HepG2 (cell line): ENCODE measurements at regions not wholly inside any gene's neighbourhood (a gene's known extent, or its start where the extent isn't known, plus 50 kb on each side); places are given as distances from the start of the nearest gene placed in this dataset.

ENCODE experiments used
- ATAC-seq: fragments of 200-7000 bp; cut with Tn5 transposase; 3 replicates; pipeline ENCODE4 v1.9.1; 2020; ENCODE audit warnings: mild to moderate bottlenecking, moderate library complexity
- BruUV-seq: library from RNA; stranded (reverse); fragments of 400-500 nt; replicated peaks from 2 replicates; lab custom pipeline; 2021; lab: Mats Ljungman, UMichigan
- CTCF ChIA-PET: fragments of 300-600 bp; formaldehyde crosslinking; extraction: SDS; loops from one replicate; lab custom pipeline; 2021; ENCODE audit warnings: low total read pairs, inconsistent platforms, low intra/inter-chr PET ratio; lab: Yijun Ruan, JAX
- POLR2A ChIA-PET: fragments of 350-600 bp; sonication (Branson Sonifier 250); formaldehyde crosslinking; loops from one replicate; lab custom pipeline; 2020; ENCODE audit warnings: antibody characterized with exemption, inconsistent platforms; lab: Yijun Ruan, JAX
- DNase-seq: peaks from one replicate; pipeline ENCODE4 v3.0.0-alpha.2; 2015; ENCODE audit warnings: low spot score
- FAIRE-seq: peaks from 3 replicates; lab custom pipeline; 2011; peaks lifted over from hg19 to GRCh38; lab: Jason Lieb, UNC
- H2AFZ ChIP-seq: one replicate; pipeline ENCODE4 v1.6.1; 2011; ENCODE audit warnings: low read length, inconsistent platforms
- H3K27ac ChIP-seq: fragments of 300-600 bp; 3 replicates; pipeline ENCODE4 v1.8.0; 2011; ENCODE audit warnings: mixed run types, mild to moderate bottlenecking, mixed read lengths, low read length, inconsistent platforms; ENCODE audit not compliant: insufficient read depth; ENCODE audit errors: extremely low read length
- H3K27me3 ChIP-seq, 2 experiments: fragments of 200-600 bp in 1 of 2; 2 replicates in 1 of 2; 3 replicates in 1 of 2; pipeline versions ENCODE4 v1.6.0 to v1.8.0; 2011; ENCODE audit warnings: low read length in 2 of 2, mild to moderate bottlenecking in 2 of 2, moderate library complexity in 2 of 2, inconsistent platforms in 1 of 2; ENCODE audit not compliant: insufficient read depth in 2 of 2, control insufficient read depth in 1 of 2
- H3K36me3 ChIP-seq, 2 experiments: fragments of 200-600 bp in 1 of 2; replicated peaks in 1 of 2; 2 replicates in 1 of 2; 3 replicates in 1 of 2; pipeline versions ENCODE4 v1.5.1 to v1.8.0; 2011; ENCODE audit warnings: low read length in 2 of 2, inconsistent platforms in 1 of 2; ENCODE audit not compliant: insufficient read depth in 2 of 2, control insufficient read depth in 1 of 2
- H3K4me1 ChIP-seq: 2 replicates; pipeline ENCODE4 v1.5.1; 2012; ENCODE audit warnings: low read length, inconsistent platforms; ENCODE audit not compliant: insufficient read depth
- H3K4me2 ChIP-seq: 2 replicates; pipeline ENCODE4 v1.6.0; 2011; ENCODE audit warnings: low read depth, low read length, inconsistent platforms
- H3K4me3 ChIP-seq, 3 experiments: fragments of 200-600 bp in 1 of 3; sonication (generic), shearing (Covaris generic) in 1 of 3; replicated peaks in 1 of 3; 2 replicates each; pipeline ENCODE4 v1.5.1; 2011 to 2016; ENCODE audit warnings: low read length in 3 of 3, inconsistent platforms in 2 of 3, low read depth in 2 of 3, mild to moderate bottlenecking in 2 of 3, control low read depth in 1 of 3, mixed read lengths in 1 of 3; ENCODE audit not compliant: insufficient read depth in 1 of 3
- H3K79me2 ChIP-seq: one replicate; pipeline ENCODE4 v1.6.1; 2011; ENCODE audit warnings: low read length, inconsistent platforms; ENCODE audit not compliant: insufficient read depth
- H3K9ac ChIP-seq: 2 replicates; pipeline ENCODE4 v1.6.0; 2011; ENCODE audit warnings: mild to moderate bottlenecking, low read depth, low read length, inconsistent platforms; ENCODE audit not compliant: insufficient read depth
- H3K9me3 ChIP-seq: 2 replicates; pipeline ENCODE4 v1.5.1; 2012; ENCODE audit warnings: mild to moderate bottlenecking, low read length
- H4K20me1 ChIP-seq: 2 replicates; pipeline ENCODE4 v1.6.0; 2011; ENCODE audit warnings: inconsistent platforms, mild to moderate bottlenecking, low read length, moderate library complexity; ENCODE audit not compliant: insufficient read depth
- ELF1 ChIP-seq: sonication (generic); formaldehyde crosslinking; IDR thresholded peaks from 2 replicates; pipeline ENCODE4 v1.4.0; 2020; ENCODE audit warnings: missing genetic modification reagents
- FOXO1 ChIP-seq: sonication (generic); formaldehyde crosslinking; IDR thresholded peaks from 2 replicates; pipeline ENCODE4 v1.4.0; 2020; ENCODE audit warnings: missing genetic modification reagents
- HMG20B ChIP-seq: conservative IDR thresholded peaks from 2 replicates; pipeline ENCODE4 v1.6.1; 2016; ENCODE audit warnings: missing genetic modification reagents, missing compliant biosample characterization
- HOXA5 ChIP-seq: sonication (generic); formaldehyde crosslinking; IDR thresholded peaks from 2 replicates; pipeline ENCODE4 v1.4.0; 2020; ENCODE audit warnings: missing genetic modification reagents
- IKZF1 ChIP-seq: fragments of 450-650 bp; IDR thresholded peaks from 2 replicates; pipeline ENCODE4 v1.7.1; 2016
- JUNB ChIP-seq: sonication (generic); formaldehyde crosslinking; IDR thresholded peaks from 2 replicates; pipeline ENCODE4 v1.8.0; 2022; ENCODE audit warnings: missing genetic modification reagents, mild to moderate bottlenecking, borderline replicate concordance
- MIXL1 ChIP-seq: IDR thresholded peaks from 2 replicates; pipeline ENCODE4 v1.6.1; 2016
- PHB2 ChIP-seq: fragments of 450-650 bp; IDR thresholded peaks from 2 replicates; pipeline ENCODE4 v1.6.1; 2018; ENCODE audit not compliant: partially characterized antibody
- POLR2AphosphoS5 ChIP-seq: IDR thresholded peaks from 2 replicates; pipeline ENCODE4 v1.6.1; 2012; ENCODE audit warnings: low read depth, low read length
- TOPORS ChIP-seq: sonication (generic); formaldehyde crosslinking; IDR thresholded peaks from 2 replicates; pipeline ENCODE4 v1.8.0; 2023; ENCODE audit warnings: mild to moderate bottlenecking, missing genetic modification reagents
- ZNF234 ChIP-seq: sonication (generic); formaldehyde crosslinking; conservative IDR thresholded peaks from 2 replicates; pipeline ENCODE4 v1.5.1; 2020; ENCODE audit warnings: mild to moderate bottlenecking, missing genetic modification reagents
- ZNF547 ChIP-seq: sonication (generic); formaldehyde crosslinking; IDR thresholded peaks from 2 replicates; pipeline ENCODE4 v1.5.1; 2020; ENCODE audit warnings: mild to moderate bottlenecking, missing genetic modification reagents
- ZNF605 ChIP-seq: sonication (generic); formaldehyde crosslinking; IDR thresholded peaks from 2 replicates; pipeline ENCODE4 v1.8.0; 2022; ENCODE audit warnings: mild to moderate bottlenecking, missing genetic modification reagents
- WGBS: methylation state at CpG from one replicate; pipeline ENCODE4 v1.1.6; 2017; ENCODE audit warnings: low lambda C conversion rate; 5-methylcytosine and 5-hydroxymethylcytosine counted together
- in situ Hi-C: cut with HindIII; loops from 2 replicates; pipeline ENCODE4 v1.10.0; 2017; ENCODE audit warnings: low pct_unique_long_range_greater_than_20kb; ENCODE audit not compliant: extremely low pct_ligation_motif_present
- intact Hi-C: fragments of 100-400 bp; cut with micrococcal nuclease; formaldehyde crosslinking; loops from one replicate; pipeline ENCODE4 v1.10.0; 2022; ENCODE audit not compliant: unreplicated experiment
- TF ChIP-seq, protein P1 (sequence below): sonication (generic); formaldehyde crosslinking; IDR thresholded peaks from 2 replicates; pipeline ENCODE4 v1.4.0; 2020; ENCODE audit warnings: missing genetic modification reagents
- TF ChIP-seq, protein P2 (sequence below): sonication (generic); formaldehyde crosslinking; IDR thresholded peaks from 2 replicates; pipeline ENCODE4 v1.5.0; 2020; ENCODE audit warnings: mild to moderate bottlenecking, low read depth, missing genetic modification reagents, borderline replicate concordance
- TF ChIP-seq, protein P3 (sequence below): sonication (generic); formaldehyde crosslinking; IDR thresholded peaks from 2 replicates; pipeline ENCODE4 v1.4.0; 2020; ENCODE audit warnings: missing genetic modification reagents, borderline replicate concordance
- TF ChIP-seq, protein P4 (sequence below): sonication (generic); formaldehyde crosslinking; IDR thresholded peaks from 2 replicates; pipeline ENCODE4 v1.4.0; 2020; ENCODE audit warnings: missing genetic modification reagents

DNA sequence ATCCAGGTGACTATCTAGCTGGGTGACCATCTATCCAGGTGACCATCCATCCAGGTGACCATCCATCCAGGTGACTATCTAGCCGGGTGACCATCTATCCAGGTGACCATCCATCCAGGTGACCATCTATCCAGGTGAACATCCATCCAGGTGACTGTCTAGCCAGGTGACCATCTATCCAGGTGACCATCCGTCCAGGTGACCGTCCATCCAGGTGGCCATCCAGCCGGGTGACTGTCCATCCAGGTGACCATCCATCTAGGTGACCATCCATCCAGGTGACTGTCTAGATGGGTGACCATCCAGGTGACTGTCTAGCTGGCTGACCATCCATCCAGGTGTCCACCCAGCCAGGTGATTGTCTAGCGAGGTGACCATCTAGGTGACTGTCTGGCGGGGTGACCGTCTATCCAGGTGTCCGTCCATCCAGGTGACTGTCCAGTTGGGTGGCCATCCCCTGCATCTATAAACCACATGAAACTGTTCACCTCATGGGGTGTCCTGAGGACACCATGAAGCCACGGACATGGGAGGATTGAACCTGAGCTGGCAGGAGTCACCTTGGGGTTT lies 305.3 kb downstream of the NDUFA10 start:
- Histone ChIP-seq H3K9ac (no peak overlapping the region), H3K4me1 (no peaks in the 10 kb centered on the region), H3K36me3 (no peaks in the 10 kb centered on the region), H3K9me3 (no peaks in the 10 kb centered on the region), H3K4me2 (no peak overlapping the region), H3K27ac (no peak overlapping the region), H2AFZ (no peak overlapping the region), H3K79me2 (no peaks in the 10 kb centered on the region), H3K4me3 (no peak overlapping the region), H3K27me3 (peaks cover 6 to 71% of the 10 kb centered on the region in 2 experiments), H4K20me1 (no peaks in the 10 kb centered on the region)
- intact Hi-C loops (no loop called here), in situ Hi-C loops (no loop called here)
- ChIA-PET CTCF (no interaction called here), POLR2A (no interaction called here)
- ATAC-seq (no peak), DNase-seq (no peak), FAIRE-seq (no peak)
- no TSS peak for BruUV-seq
- WGBS, result 24% methylated on average over 4 of the region's 9 CpGs
- TF ChIP-seq IKZF1 (no peak), MIXL1 (no peak), ELF1 (CRISPR knock-in tag) (no peak), HOXA5 (CRISPR knock-in tag) (no peak), HMG20B (CRISPR knock-in tag) (no peak), TOPORS (no peak), ZNF547 (CRISPR knock-in tag) (no peak), JUNB (no peak), FOXO1 (CRISPR knock-in tag) (no peak), ZNF234 (no peak), POLR2AphosphoS5 (no peak), PHB2 (no peak), ZNF605 (CRISPR knock-in tag) (no peak)
- TF ChIP-seq, protein P1, sequence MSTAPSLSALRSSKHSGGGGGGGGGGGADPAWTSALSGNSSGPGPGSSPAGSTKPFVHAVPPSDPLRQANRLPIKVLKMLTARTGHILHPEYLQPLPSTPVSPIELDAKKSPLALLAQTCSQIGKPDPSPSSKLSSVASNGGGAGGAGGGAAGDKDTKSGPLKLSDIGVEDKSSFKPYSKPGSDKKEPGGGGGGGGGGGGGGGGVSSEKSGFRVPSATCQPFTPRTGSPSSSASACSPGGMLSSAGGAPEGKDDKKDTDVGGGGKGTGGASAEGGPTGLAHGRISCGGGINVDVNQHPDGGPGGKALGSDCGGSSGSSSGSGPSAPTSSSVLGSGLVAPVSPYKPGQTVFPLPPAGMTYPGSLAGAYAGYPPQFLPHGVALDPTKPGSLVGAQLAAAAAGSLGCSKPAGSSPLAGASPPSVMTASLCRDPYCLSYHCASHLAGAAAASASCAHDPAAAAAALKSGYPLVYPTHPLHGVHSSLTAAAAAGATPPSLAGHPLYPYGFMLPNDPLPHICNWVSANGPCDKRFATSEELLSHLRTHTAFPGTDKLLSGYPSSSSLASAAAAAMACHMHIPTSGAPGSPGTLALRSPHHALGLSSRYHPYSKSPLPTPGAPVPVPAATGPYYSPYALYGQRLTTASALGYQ (CRISPR knock-in tag), result no peak
- TF ChIP-seq, protein P2, sequence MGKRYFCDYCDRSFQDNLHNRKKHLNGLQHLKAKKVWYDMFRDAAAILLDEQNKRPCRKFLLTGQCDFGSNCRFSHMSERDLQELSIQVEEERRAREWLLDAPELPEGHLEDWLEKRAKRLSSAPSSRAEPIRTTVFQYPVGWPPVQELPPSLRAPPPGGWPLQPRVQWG (CRISPR knock-in tag), result no peak
- TF ChIP-seq, protein P3, sequence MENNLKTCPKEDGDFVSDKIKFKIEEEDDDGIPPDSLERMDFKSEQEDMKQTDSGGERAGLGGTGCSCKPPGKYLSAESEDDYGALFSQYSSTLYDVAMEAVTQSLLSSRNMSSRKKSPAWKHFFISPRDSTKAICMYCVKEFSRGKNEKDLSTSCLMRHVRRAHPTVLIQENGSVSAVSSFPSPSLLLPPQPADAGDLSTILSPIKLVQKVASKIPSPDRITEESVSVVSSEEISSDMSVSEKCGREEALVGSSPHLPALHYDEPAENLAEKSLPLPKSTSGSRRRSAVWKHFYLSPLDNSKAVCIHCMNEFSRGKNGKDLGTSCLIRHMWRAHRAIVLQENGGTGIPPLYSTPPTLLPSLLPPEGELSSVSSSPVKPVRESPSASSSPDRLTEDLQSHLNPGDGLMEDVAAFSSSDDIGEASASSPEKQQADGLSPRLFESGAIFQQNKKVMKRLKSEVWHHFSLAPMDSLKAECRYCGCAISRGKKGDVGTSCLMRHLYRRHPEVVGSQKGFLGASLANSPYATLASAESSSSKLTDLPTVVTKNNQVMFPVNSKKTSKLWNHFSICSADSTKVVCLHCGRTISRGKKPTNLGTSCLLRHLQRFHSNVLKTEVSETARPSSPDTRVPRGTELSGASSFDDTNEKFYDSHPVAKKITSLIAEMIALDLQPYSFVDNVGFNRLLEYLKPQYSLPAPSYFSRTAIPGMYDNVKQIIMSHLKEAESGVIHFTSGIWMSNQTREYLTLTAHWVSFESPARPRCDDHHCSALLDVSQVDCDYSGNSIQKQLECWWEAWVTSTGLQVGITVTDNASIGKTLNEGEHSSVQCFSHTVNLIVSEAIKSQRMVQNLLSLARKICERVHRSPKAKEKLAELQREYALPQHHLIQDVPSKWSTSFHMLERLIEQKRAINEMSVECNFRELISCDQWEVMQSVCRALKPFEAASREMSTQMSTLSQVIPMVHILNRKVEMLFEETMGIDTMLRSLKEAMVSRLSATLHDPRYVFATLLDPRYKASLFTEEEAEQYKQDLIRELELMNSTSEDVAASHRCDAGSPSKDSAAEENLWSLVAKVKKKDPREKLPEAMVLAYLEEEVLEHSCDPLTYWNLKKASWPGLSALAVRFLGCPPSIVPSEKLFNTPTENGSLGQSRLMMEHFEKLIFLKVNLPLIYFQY (CRISPR knock-in tag), result no peak
- TF ChIP-seq, protein P4, sequence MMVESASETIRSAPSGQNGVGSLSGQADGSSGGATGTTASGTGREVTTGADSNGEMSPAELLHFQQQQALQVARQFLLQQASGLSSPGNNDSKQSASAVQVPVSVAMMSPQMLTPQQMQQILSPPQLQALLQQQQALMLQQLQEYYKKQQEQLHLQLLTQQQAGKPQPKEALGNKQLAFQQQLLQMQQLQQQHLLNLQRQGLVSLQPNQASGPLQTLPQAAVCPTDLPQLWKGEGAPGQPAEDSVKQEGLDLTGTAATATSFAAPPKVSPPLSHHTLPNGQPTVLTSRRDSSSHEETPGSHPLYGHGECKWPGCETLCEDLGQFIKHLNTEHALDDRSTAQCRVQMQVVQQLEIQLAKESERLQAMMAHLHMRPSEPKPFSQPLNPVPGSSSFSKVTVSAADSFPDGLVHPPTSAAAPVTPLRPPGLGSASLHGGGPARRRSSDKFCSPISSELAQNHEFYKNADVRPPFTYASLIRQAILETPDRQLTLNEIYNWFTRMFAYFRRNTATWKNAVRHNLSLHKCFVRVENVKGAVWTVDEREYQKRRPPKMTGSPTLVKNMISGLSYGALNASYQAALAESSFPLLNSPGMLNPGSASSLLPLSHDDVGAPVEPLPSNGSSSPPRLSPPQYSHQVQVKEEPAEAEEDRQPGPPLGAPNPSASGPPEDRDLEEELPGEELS (CRISPR knock-in tag), result no peak
